ENCODE measurements at regions not wholly inside any gene's neighbourhood (a gene's known extent, or its start where the extent isn't known, plus 50 kb on each side); places are given as distances from the start of the nearest gene placed in this dataset.

DNA sequence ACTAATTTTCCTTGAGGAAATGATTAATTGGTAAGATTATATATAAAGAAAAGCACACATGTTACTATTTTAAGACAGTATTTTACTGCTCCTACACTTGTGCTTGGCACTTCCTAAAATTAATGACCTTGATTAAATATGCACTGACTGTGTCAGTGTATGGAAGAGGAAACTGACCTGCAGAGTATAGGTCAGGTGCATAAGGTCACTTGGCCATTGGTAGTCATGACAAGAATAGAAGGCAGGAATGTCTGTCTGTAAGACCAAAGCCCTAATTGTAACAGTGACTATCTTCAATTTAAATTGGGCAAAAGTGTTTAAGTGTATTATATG is 128.0 kb upstream of the KCNK2 start:
- Histone ChIP-seq H3K4me3 (ENCODE audit: low read depth in 2 of 2, low read length in 1 of 2) (no peak overlapping the region), H3K27ac (ENCODE audit: low read depth in 2 of 2, low read length in 1 of 2) (no peak overlapping the region), H3K4me2 (no peak overlapping the region), H3K27me3 (ENCODE audit: insufficient read depth) (no peaks in the 10 kb centered on the region), H2AFZ (ENCODE audit: low read depth) (no peak overlapping the region), H3F3A (replicated peaks; ENCODE audit: insufficient read depth) (peaks cover 23% of the 10 kb centered on the region), H3K9me2 (no peaks in the 10 kb centered on the region), H3K36me3 (replicated peaks in 1 of 2; ENCODE audit: control insufficient read depth in 1 of 2, insufficient read depth in 2 of 2, low read length in 1 of 2) (no peaks in the 10 kb centered on the region), H3K4me1 (ENCODE audit: control insufficient read depth in 1 of 2, insufficient read depth in 2 of 2, low read depth in 1 of 2, low read length in 1 of 2) (peaks cover 3 to 9% of the 10 kb centered on the region in 2 experiments; a peak in 2 of 4 replicates), H3K9me3 (no peaks in the 10 kb centered on the region; the same call in 1 of the 2 replicates), H4K20me1 (ENCODE audit: insufficient read depth) (no peaks in the 10 kb centered on the region), H3K79me2 (ENCODE audit: insufficient read depth) (no peaks in the 10 kb centered on the region), H3K9ac (no peak overlapping the region)
- ChIA-PET CTCF (no interaction called here), POLR2A (no interaction called here)
- no peak for DNase-seq
- no peak for TF ChIP-seq RCOR1 (IDR thresholded peaks at IDR 0.05; ENCODE audit: low read length)

DNA sequence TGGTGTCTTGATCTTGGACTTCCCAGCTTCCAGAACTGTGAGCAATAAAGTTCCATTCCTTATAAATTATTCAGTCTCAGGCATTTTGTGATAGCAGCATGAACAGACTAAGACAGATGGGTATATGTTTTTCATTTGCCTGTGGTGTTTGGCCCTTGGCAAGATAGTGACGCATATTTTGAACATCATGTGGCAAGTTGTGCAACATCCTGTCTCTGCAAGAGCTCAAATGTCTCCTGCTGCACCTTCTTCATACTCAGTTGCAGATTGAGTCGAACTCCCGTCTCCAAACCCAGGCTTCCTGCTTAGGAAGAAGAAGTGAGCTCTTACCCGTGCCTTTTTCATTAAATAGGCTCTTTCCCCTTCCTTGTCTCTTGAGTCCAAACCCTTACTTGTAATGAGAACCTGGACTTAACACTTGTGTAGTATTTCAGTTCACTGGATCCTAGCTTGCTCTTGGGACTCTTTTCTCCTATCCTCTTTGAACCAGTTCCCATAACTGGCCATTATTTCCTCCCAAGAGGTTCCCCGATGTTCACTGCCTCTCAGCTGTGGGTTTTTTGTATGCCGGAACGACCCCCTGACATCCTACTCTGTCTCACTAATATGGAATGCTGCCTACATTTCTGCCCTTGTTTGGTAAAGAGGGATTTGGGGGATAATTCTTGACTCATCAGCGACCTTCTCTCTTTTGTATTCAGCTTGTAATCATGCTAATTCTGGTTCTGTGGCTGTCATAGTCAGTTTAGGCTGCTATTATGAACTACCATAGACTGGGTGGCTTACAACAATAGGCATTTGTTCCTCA is 125.0 kb upstream of the KCNK2 start:
- peak overlapping the region; percentile 13 to 40; a peak in 2 of 4 replicates for H3K4me3 ChIP-seq (ENCODE audit: low read depth in 2 of 2, low read length in 1 of 2)
- H3K4me1 ChIP-seq (ENCODE audit: control insufficient read depth in 1 of 2, insufficient read depth in 2 of 2, low read depth in 1 of 2, low read length in 1 of 2), result peaks cover 3 to 9% of the 10 kb centered on the region in 2 experiments; a peak in 2 of 4 replicates
- peak overlapping the region; percentile 95 to 97; a peak in 3 of 4 replicates for H3K27ac ChIP-seq (ENCODE audit: low read depth in 2 of 2, low read length in 1 of 2)
- no peaks in the 10 kb centered on the region for H3K36me3 ChIP-seq (replicated peaks in 1 of 2; ENCODE audit: control insufficient read depth in 1 of 2, insufficient read depth in 2 of 2, low read length in 1 of 2)
- no peaks in the 10 kb centered on the region for H3K27me3 ChIP-seq (ENCODE audit: insufficient read depth)
- no peak for DNase-seq
- ChIA-PET CTCF (interaction anchor here (0.6 kb wide), 1 partner anchor 75 kb away, joined by 3 read pairs; no protein-coding TSS in a partner anchor), POLR2A (no interaction called here)
- H4K20me1 ChIP-seq (ENCODE audit: insufficient read depth), result no peaks in the 10 kb centered on the region
- H3K9ac ChIP-seq, result peak overlapping the region; percentile 57
- H3K9me2 ChIP-seq, result no peaks in the 10 kb centered on the region
- H3K9me3 ChIP-seq, result no peaks in the 10 kb centered on the region; the same call in 1 of the 2 replicates
- H3F3A ChIP-seq (replicated peaks; ENCODE audit: insufficient read depth), result peaks cover 23% of the 10 kb centered on the region
- H2AFZ ChIP-seq (ENCODE audit: low read depth), result peak overlapping the region; percentile 89
- H3K79me2 ChIP-seq (ENCODE audit: insufficient read depth), result no peaks in the 10 kb centered on the region
- 5% methylated on average over 8 of the region's 8 CpGs for WGBS (ENCODE audit: low lambda C conversion rate)
- peak overlapping the region; percentile 69 for H3K4me2 ChIP-seq
- TF ChIP-seq RFX5 (IDR thresholded peaks at IDR 0.05; ENCODE audit: low read length) (no peak), MXI1 (IDR thresholded peaks at IDR 0.05; ENCODE audit: low read depth, low read length) (no peak), EP300 (IDR thresholded peaks at IDR 0.05; ENCODE audit: borderline replicate concordance in 1 of 2, low read depth in 1 of 2, low read length in 1 of 2) (peak in 1 of 2 experiments; percentile 99; a peak in 3 of 4 replicates), GATA2 (CRISPR knock-in tag; IDR thresholded peaks at IDR 0.05) (no peak), YY1 (IDR thresholded peaks at IDR 0.05; ENCODE audit: low read depth) (0 out of 2 replicates have a peak, but pooled peaks have one; percentile 51), SIN3A (IDR thresholded peaks at IDR 0.05; ENCODE audit: borderline replicate concordance, low read depth, low read length) (peak; percentile 81; the same call in 1 of the 2 replicates), JUND (IDR thresholded peaks at IDR 0.05) (peak; percentile 97), RXRA (IDR thresholded peaks at IDR 0.05; ENCODE audit: borderline replicate concordance, low read depth) (peak; percentile 87; the same call in 1 of the 2 replicates), GABPA (IDR thresholded peaks at IDR 0.05; ENCODE audit: low read depth) (peak; percentile 54), NRF1 (IDR thresholded peaks at IDR 0.05; ENCODE audit: low read depth, low read length) (no peak), TCF12 (IDR thresholded peaks at IDR 0.05) (peak; percentile 99), POLR2AphosphoS5 (IDR thresholded peaks at IDR 0.05; ENCODE audit: low read depth, low read length) (peak; percentile 97), TAF1 (IDR thresholded peaks at IDR 0.05; ENCODE audit: borderline replicate concordance, low read depth, low read length) (peak; percentile 75), FOXM1 (IDR thresholded peaks at IDR 0.05; ENCODE audit: low read depth) (peak; percentile 86), SMC3 (IDR thresholded peaks at IDR 0.05; ENCODE audit: low read depth, low read length) (no peak; the same call in 1 of the 2 replicates), NFIC (IDR thresholded peaks at IDR 0.05; ENCODE audit: borderline replicate concordance) (peak; percentile 97), TEAD4 (IDR thresholded peaks at IDR 0.05; ENCODE audit: borderline replicate concordance, insufficient read depth) (peak; percentile 83), ELF1 (IDR thresholded peaks at IDR 0.05) (0 out of 2 replicates have a peak, but pooled peaks have one; percentile 36)
- TF ChIP-seq, protein P1, sequence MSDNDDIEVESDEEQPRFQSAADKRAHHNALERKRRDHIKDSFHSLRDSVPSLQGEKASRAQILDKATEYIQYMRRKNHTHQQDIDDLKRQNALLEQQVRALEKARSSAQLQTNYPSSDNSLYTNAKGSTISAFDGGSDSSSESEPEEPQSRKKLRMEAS (IDR thresholded peaks at IDR 0.05; ENCODE audit: low read depth), result peak; percentile 90
- TF ChIP-seq, protein P2, sequence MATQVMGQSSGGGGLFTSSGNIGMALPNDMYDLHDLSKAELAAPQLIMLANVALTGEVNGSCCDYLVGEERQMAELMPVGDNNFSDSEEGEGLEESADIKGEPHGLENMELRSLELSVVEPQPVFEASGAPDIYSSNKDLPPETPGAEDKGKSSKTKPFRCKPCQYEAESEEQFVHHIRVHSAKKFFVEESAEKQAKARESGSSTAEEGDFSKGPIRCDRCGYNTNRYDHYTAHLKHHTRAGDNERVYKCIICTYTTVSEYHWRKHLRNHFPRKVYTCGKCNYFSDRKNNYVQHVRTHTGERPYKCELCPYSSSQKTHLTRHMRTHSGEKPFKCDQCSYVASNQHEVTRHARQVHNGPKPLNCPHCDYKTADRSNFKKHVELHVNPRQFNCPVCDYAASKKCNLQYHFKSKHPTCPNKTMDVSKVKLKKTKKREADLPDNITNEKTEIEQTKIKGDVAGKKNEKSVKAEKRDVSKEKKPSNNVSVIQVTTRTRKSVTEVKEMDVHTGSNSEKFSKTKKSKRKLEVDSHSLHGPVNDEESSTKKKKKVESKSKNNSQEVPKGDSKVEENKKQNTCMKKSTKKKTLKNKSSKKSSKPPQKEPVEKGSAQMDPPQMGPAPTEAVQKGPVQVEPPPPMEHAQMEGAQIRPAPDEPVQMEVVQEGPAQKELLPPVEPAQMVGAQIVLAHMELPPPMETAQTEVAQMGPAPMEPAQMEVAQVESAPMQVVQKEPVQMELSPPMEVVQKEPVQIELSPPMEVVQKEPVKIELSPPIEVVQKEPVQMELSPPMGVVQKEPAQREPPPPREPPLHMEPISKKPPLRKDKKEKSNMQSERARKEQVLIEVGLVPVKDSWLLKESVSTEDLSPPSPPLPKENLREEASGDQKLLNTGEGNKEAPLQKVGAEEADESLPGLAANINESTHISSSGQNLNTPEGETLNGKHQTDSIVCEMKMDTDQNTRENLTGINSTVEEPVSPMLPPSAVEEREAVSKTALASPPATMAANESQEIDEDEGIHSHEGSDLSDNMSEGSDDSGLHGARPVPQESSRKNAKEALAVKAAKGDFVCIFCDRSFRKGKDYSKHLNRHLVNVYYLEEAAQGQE (IDR thresholded peaks at IDR 0.05; ENCODE audit: low read depth, low read length), result no peak; the same call in 1 of the 2 replicates
- TF ChIP-seq, protein P3, sequence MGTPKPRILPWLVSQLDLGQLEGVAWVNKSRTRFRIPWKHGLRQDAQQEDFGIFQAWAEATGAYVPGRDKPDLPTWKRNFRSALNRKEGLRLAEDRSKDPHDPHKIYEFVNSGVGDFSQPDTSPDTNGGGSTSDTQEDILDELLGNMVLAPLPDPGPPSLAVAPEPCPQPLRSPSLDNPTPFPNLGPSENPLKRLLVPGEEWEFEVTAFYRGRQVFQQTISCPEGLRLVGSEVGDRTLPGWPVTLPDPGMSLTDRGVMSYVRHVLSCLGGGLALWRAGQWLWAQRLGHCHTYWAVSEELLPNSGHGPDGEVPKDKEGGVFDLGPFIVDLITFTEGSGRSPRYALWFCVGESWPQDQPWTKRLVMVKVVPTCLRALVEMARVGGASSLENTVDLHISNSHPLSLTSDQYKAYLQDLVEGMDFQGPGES (IDR thresholded peaks at IDR 0.05; ENCODE audit: low read depth, low read length), result no peak

All from SK-N-SH (cell line).